Kidney epithelial cell (primary cell): ENCODE measurements at regions not wholly inside any gene's neighbourhood (a gene's known extent, or its start where the extent isn't known, plus 50 kb on each side); places are given as distances from the start of the nearest gene placed in this dataset.

ENCODE experiments used
- DNase-seq: peaks from one replicate; pipeline ENCODE4 v3.0.0-alpha.2; 2010; ENCODE audit warnings: low read depth
- H3K27me3 ChIP-seq: 2 replicates; pipeline ENCODE4 v1.6.0; 2011; ENCODE audit warnings: low read length; ENCODE audit not compliant: control insufficient read depth, insufficient read depth
- H3K36me3 ChIP-seq: 2 replicates; pipeline ENCODE4 v1.5.1; 2011; ENCODE audit warnings: low read length; ENCODE audit not compliant: control insufficient read depth, insufficient read depth
- H3K4me3 ChIP-seq: 2 replicates; pipeline ENCODE4 v1.5.1; 2011; ENCODE audit warnings: low read depth, mild to moderate bottlenecking, control low read depth, low read length
- CTCF ChIP-seq: IDR thresholded peaks from 2 replicates; pipeline ENCODE4 v1.5.1; 2011; ENCODE audit warnings: mild to moderate bottlenecking, moderate library complexity, low read length, control low read depth, inconsistent platforms; ENCODE audit not compliant: insufficient read depth, poor library complexity, severe bottlenecking

GRCh38 chr4:20626326-20627005, 73.8 kb upstream of the PACRGL start:
- H3K4me3 ChIP-seq: no peak overlapping the region
- no peak for TF ChIP-seq CTCF
- H3K27me3 ChIP-seq: no peaks in the 10 kb centered on the region
- no peaks in the 10 kb centered on the region for H3K36me3 ChIP-seq
- DNase-seq: no peak

DNA sequence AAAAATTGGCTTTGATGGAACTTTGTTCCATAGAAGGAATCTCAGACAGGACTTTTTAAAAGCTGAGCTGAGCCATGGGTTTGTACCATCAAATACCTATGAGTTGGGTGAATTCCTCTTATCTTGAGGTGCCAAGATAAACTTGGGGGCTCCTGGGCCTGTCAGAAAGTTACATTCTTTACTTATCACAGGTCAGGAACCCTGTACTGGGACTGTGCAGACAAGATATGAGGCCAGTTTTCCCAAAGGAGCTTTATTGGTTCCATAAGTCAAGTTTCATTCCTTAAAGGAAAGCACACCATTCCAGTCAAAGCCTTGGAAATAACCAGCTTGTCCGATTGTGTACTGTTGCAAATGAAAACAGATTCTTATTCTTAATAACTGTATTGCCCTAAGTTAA, 72.4 kb upstream of the PACRGL start:
- H3K36me3 ChIP-seq: no peaks in the 10 kb centered on the region
- H3K27me3 ChIP-seq: no peaks in the 10 kb centered on the region
- TF ChIP-seq CTCF: no peak
- no peak overlapping the region for H3K4me3 ChIP-seq
- no peak for DNase-seq

DNA sequence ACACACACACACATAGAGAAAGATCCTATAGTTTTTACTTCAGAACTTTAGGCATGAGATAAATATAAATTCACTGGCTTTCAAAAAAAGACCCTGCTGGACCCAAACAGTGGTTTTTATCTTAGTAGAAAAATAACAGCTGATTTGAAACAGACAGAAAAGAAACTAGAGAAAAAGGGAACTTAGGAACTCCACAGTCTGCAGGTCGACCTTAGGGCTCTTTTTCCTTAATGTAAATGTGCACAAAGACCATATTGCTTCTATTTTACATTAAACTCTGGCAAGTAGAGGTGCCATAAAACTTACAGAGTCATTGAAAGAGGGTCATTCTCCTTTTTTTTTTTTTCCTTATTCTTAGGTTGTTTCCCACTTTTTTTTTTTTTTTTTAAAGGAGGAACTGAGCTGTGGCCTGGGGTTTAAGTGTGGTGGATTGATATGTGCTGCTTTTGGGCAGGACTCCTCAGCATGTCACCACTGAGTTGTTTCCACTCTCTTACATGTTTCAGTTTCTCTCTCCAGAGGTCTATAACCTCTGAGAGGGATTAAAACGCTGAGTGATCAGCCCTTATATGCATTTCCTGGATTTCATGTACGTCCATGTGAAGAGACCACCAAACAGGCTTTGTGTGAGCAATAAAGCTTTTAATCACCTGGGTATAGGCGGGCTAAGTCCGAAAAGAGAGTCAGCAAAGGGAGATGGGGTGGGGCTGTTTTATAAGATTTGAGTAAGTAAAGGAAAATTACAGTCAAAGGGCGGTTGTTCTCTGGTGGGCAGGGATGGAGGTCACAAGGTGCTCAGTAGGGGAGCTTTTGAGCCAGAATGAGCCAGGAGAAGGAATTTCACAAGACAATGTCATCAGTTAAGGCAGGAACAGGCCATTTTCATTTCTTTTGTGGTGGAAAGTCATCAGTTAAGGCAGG, 70.8 kb upstream of the PACRGL start:
- DNase-seq: no peak
- H3K36me3 ChIP-seq: no peaks in the 10 kb centered on the region
- no peak overlapping the region for H3K4me3 ChIP-seq
- no peaks in the 10 kb centered on the region for H3K27me3 ChIP-seq
- no peak for TF ChIP-seq CTCF

DNA sequence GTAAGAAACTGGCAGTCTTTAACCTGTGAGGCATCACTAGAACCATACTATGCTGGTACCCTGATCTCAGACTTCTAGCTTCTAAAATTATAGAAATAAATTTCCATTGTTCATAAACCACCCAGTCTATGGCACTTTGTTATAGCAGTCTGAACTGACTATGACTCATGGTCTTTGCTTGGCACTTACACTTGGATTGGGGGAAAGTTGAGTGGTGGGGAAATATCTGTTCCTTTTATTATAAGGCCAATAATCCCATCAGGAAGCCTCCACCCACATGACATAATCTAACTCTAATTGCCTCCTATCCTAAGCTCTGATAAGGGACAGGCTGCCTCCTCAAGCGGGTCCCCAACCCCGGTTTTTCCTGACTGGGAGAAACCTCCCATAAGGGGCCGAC, 61.4 kb upstream of the PACRGL start:
- Histone ChIP-seq H3K36me3 (no peaks in the 10 kb centered on the region), H3K4me3 (no peak overlapping the region), H3K27me3 (no peaks in the 10 kb centered on the region)
- no peak for DNase-seq
- no peak for TF ChIP-seq CTCF

DNA sequence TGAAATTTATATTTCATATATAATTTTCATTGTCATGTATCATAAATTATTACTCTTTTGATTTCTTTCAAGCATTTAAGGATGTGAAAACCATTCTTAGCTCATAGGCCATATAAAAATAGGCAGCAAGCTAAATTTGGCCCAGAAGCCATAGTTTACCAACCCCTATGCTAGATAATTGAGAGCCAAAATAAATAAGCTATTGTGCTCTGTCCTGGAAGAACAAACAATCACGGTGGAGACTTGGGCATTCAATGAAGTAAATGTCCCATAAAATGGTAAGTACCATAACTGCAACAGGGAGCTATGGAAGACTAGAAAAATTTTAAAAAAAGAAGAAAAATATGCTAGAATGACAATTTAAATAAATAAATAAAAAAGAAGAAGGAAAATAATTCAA, 60.9 kb upstream of the PACRGL start:
- no peak for DNase-seq
- H3K36me3 ChIP-seq: no peaks in the 10 kb centered on the region
- no peak for TF ChIP-seq CTCF
- H3K27me3 ChIP-seq: no peaks in the 10 kb centered on the region
- H3K4me3 ChIP-seq: no peak overlapping the region
